ENCODE measurements at regions not wholly inside any gene's neighbourhood (a gene's known extent, or its start where the extent isn't known, plus 50 kb on each side); places are given as distances from the start of the nearest gene placed in this dataset.

DNA sequence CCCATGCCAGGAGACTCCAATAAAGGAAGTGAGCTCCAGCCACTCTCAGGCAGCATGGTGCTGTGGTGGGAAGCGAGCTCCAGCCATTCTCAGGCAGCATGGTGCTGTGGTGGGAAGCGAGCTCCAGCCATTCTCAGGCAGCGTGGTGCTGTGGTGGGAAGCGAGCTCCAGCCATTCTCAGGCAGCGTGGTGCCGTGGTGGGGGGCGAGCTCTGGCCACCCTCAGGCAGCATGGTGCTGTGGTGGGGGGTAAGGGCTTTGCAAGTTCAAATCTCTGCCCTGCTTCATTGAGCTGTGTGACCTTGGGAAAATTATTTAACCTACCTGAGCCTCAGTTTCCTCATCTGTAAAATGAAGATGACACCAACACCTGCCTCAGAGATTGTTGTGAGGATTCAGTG is 975.1 kb downstream of the BCL11B start:
- no peak for DNase-seq (ENCODE audit: low read depth)

- DNase-seq (ENCODE audit: low read depth), result no peak
Observed at GRCh38 chr14:98297567-98297966, 974.4 kb downstream of the BCL11B start.

DNA sequence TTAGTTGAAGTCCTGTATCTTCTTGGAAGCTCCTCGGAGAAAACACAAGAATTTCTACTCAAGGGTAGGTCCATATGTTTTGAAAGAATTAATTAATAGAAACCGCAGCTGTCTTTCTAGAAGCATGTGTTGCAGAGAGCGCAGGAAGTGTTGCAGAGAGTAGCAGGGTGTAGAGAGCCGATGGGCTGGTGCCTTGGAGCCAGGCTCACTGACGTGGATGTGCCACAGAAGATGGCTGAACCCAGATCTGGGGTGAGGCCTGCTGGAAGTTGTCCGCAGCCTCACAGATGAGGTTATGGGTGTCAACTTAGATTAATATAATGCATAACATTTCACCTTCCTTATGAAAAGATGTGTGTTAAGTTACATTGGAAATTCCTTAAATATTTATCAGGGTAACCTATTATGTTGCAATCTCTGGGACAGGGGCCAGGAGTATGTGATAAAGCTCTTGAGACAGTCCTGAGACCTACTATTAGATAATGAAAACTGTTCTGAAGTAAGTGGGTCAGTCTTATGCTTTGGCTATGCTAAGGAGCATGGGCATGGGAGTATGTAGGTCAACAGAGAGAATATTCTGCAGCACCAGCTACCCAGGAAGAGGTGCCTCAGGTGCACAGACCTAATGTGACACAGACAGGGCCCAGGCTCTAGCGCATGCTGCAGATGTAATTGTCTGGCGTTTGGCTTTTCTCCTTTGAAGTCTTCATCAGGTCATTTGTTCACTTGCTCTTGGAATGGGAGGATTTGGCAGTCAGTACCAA is 973.3 kb downstream of the BCL11B start:
- DNase-seq (ENCODE audit: low read depth), result no peak

GRCh38 chr14:98301681-98302080 is 970.3 kb downstream of the BCL11B start:
- no peak for DNase-seq (ENCODE audit: low read depth)

DNA sequence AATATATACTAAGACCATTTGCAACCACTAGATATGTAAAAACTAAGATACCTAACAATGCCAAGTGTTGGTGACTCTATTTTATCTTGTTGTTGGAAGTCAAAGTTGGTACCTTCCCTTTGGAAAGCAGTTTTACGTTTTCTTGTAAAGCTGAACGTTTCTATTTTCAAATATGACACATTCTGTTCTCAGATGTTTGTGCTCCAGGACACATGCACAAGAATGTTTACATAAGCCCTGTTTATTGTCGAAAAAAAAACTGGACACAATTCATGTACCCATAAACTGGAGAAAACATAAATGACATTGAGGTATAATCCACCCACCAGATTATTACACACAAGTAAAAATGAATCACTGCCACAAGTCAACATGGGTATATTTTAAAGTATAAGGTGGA is 967.4 kb downstream of the BCL11B start:
- no peak for DNase-seq (ENCODE audit: low read depth)

DNA sequence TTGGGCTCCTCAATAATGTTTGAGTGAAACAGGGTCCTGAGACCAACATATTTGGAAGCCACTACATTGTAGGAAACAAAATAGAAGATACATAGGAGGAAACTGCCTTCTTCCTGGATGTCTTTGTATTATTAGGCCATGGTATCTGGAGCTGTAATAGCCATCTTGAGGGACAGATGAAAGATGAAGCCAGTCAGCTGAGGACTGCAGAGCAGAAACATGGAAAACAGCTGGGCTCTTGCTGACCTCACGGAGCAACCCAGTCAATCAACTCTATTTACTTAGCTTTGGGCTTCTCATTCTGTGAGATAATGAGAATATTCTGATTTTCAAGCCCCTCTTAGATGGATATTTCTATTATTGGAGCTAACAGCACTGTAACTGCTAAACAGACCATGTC is 962.4 kb downstream of the BCL11B start:
- no peak for DNase-seq (ENCODE audit: low read depth)

DNA sequence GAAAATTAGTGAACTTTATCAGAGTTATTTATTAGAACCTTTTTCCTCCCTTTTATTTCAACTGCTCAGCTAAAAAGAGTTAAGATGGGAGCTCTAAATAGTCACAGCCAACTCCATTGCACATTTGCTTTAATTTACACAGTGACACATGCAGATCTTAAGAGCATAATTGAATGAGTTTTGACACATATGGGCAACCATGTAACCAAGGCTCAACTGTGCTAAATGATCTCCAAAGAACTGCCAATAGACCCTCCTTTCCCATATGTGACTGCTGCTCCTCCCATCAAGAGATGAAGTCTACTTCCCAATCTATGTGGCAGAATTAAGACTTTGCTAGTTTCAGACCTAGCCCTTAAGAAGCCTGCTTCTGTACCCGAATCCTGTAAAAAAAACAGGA is 960.0 kb downstream of the BCL11B start:
- no peak for DNase-seq (ENCODE audit: low read depth)

DNA sequence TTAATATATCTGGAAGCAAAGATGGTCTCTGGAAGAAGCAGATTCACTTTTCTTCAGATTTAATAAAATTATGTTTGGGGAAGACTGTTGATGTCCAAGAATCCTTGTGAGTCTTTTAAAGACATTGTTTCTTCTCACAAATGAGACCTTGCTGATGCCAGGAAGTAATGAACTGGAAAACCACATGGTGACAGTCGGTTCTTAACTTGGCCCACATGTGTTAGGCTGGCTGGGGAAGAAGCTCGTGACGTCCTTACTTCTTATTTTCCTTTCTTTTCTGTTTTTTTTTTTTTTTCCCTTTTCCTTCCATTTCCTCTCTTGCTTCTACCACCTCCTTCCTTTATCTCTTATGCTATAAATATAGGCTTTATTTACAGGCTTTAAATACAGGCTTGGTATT is 950.2 kb downstream of the BCL11B start:
- DNase-seq (ENCODE audit: low read depth), result no peak

DNA sequence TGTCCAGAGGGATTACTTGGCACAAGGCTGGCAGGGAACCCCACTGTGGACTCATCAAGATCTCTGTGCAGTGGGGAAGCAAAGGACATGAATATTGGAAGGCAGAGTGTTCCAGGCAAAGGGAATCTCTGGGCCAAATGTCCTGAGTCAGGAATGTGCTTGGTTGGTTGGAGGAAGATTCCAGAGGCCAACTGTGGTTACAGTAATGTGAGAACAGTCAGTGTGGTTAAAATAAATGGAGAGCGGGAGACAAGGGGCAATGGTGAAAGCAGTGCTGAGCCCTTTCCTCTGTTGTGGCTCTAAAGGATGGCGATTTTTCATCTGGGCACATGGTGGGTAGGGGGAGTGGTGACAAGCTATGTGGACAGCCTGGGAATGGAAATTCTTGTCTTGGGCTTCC is 948.2 kb downstream of the BCL11B start:
- DNase-seq (ENCODE audit: low read depth), result no peak

DNA sequence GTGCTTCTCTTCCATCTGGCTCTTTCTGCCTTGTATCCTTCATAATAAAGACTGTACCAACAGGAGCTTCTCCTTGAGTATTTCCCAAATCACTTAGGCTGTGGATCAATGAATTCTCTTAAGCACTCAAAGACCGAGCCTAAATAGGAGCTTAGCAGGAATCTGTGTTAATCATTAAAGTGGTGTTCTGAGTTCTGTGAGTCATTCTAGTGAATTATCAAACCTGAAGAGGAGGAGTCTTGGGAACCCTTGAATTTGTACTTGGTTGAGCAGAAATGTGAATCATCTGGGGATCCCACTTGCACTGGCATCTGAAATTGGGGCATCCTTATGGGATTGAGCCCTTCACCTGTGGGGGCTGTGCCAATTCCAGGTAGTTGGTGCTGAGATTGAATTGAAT is 946.2 kb downstream of the BCL11B start:
- DNase-seq (ENCODE audit: low read depth), result no peak

DNA sequence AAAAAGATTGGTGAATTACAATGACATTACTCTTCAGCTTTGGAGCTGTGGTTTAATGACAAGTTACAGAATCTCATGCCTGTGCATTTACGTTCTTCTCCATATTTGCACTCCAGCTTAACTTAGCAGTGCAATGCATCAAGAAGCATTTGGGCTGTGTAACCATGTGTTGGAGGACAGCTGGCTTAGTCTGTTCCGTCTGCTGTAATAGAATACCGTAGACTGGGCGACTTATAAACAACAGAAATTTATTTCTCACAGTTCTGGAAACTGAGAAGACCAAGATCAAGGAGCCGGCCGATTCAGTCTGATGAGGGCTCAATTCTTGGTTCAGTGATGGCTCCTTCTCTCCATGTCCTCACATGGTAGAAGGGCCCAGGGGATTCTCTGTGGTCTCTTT is 943.5 kb downstream of the BCL11B start:
- DNase-seq (ENCODE audit: low read depth), result no peak

DNA sequence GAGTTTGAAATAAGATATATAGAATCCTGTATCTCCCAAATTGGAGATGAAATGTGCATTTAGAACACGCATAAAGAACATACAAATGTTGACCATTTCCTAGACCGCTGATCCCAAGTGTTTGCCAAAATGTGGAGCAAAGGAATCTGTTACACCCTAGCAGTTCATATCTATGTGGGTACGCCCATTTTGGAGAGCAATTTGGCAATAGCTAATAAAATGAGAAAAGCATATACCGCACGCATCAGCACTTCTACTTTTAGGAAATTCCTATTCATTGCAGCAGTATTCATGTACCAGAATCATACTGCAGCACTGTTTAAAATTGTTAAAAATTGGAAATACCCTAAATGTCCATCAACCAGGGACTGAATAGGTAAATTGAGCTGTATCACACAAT is 937.8 kb downstream of the BCL11B start:
- no peak for DNase-seq (ENCODE audit: low read depth)

DNA sequence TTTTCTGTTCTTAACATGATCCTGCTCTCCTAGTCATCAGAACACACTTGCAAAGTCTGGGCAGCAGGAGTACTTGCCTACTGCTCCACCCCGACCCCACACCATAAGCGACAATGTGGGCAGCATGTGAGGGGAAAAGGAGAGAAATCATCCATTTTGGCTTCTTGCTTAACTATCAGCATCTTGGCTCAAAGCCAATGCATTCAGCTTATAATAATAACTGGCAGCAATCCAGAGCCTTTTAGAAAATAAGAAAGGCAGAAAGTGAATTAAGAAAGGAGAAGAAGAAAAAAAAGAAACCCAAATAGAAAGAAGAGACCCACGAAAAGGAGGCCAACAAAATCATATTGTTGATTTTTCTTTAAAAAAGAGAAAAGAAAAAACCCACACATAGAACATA is 930.8 kb downstream of the BCL11B start:
- no peak for DNase-seq (ENCODE audit: low read depth)

DNA sequence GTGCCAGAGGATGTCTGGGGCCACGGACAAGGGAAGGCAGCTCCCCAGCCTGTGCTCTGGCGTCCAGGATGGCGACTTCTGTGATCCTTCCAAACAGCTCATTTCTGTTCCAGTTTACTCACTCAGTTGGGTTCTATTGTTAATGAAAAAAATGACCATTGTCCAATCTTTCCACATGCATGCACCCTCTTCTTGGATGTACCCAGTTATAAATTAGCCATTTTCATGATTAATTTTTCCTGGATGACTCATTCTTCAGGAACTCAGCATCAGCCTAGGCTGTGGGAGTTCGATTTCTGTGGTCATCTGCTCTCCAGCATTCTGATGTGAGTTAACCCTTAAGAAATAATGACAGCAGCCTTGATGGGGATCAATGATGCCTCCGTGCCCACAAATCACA is 926.8 kb downstream of the BCL11B start:
- DNase-seq (ENCODE audit: low read depth), result no peak

DNA sequence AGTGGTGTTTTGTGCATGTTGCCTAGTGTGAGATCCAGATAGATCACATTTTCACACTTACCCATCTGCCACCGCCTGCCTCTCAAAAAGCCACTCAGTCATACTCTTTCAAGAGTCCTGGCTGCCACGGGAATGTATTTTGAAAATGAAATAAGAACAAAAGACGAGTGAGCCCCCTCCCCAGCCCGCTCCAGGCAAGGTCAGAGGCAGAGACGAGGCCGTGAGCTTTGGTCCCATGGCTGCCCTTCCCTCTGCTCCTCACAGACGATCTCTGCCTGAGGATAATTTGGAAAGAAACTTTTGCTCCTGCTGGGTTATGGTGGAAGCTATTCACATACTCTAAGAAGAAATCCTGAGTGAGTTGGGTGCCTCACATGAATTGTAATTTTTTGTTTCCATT is 924.3 kb downstream of the BCL11B start:
- no peak for DNase-seq (ENCODE audit: low read depth)

DNA sequence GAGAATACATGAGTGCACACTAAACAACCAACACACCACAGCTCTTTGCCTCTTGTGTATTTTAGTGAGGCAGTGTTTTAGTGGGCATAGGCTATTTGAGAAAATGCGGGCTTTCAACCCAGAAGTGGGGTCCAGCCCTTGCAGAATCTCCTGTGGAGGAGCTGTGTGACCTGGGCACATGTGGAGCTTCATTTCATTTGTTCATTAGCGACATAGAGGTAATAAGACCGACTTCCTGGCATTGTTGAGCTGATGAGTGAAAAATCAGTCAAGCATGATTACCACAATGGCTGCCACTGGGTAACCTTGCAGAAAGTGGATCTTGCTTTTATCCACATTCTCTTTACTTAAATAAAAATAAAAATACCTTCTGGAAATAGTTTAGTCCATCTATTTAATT is 923.5 kb downstream of the BCL11B start:
- DNase-seq (ENCODE audit: low read depth), result no peak

GRCh38 chr14:98350213-98350612 is 921.8 kb downstream of the BCL11B start:
- DNase-seq (ENCODE audit: low read depth), result no peak

DNA sequence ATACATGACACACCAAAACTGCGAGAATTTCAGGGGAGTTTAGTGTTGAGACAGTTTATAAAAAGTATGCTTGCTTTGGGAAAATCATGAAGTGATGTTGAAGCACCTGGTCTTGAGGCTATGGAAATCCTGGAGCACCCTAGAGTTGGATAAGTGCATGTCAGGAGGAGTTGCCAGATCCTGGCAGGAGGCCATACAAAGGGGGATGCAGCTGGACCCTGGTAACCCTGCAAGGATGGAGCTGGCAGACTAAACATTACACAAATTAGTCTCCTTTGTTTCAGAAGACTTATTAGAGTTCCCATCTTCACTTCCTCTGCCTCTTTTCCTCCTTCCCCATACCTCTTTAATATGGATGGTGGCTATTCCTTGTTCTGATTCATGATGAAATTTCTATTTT is 907.0 kb downstream of the BCL11B start:
- no peak for DNase-seq (ENCODE audit: low read depth)

- DNase-seq (ENCODE audit: low read depth), result no peak
Observed at GRCh38 chr14:98366429-98366828, 905.6 kb downstream of the BCL11B start.

DNA sequence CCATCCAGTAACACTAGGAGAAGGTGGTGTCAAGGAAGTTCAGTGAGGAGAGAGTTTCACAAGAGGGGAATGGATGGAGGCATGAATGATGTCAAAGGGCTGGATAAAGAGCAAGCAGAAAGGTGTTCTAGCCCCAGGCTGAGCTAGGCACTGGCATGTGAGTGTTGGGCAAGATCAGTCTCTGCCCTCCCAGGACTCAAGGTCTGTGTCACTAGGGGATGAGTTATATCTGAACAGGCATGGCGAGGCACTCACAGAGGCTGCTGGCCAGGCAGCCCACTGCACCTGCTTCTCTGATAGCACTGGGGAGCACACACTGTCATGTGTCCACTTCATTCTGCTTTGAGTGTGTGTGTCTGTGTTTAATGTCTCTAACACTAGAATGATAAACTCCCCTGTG is 903.8 kb downstream of the BCL11B start:
- no peak for DNase-seq (ENCODE audit: low read depth)

DNA sequence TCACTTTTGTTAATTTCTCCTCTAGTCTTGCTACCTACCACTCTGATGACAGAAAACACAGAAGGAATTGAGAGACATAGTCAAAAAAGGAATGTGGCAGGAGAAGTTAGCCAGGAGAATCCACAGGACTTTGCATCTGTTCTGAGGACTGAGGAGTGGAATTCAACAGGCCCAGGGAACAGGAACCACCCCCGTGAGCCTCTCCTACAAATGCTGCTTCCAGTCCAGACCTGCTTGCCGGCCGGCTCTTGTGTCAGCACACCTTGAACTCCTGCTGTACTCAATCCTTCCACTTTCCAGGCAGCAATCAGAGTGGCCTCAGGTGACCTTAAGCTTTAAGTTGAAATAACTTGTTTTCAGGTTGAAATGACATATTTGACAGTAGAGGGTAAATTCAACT is 903.1 kb downstream of the BCL11B start:
- no peak for DNase-seq (ENCODE audit: low read depth)

DNA sequence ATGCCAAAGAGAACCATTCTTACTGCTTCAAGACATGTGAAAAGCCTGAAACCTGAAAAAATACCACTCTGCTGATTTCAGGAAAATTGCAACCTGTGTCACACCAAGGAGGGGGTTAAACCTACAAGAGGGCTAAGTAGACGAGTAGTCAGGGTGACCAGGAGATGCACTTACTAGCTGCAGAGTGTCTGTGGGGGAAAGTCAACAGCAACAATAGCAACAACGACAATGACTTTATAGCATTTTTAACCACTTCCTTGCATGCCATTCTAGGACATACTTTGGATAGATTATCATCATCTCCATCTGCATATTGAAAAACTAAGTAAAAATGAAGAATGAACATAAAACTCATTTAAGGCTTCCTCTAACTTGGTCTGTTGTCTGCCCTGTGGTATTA is 902.7 kb downstream of the BCL11B start:
- no peak for DNase-seq (ENCODE audit: low read depth)

GRCh38 chr14:98370352-98370751 is 901.6 kb downstream of the BCL11B start:
- no peak for DNase-seq (ENCODE audit: low read depth)

- DNase-seq (ENCODE audit: low read depth), result no peak
Observed at GRCh38 chr14:98371141-98371540, 900.9 kb downstream of the BCL11B start.

GRCh38 chr14:98374136-98374535 is 897.9 kb downstream of the BCL11B start:
- DNase-seq (ENCODE audit: low read depth), result no peak

All from GM04504 (cell line).